NCI-H748 (cell line): ENCODE measurements at regions not wholly inside any gene's neighbourhood (a gene's known extent, or its start where the extent isn't known, plus 50 kb on each side); places are given as distances from the start of the nearest gene placed in this dataset.
"Not testable (repeated sequence)": the region's sequence is repeated elsewhere in the genome, so short reads cannot be mapped to it uniquely, and the experiment has no call there.

Source experiments
- DNase-seq: peaks from one replicate; lab custom pipeline; 2025; ENCODE audit not compliant: unreplicated experiment; lab: John Stamatoyannopoulos, UW

DNA sequence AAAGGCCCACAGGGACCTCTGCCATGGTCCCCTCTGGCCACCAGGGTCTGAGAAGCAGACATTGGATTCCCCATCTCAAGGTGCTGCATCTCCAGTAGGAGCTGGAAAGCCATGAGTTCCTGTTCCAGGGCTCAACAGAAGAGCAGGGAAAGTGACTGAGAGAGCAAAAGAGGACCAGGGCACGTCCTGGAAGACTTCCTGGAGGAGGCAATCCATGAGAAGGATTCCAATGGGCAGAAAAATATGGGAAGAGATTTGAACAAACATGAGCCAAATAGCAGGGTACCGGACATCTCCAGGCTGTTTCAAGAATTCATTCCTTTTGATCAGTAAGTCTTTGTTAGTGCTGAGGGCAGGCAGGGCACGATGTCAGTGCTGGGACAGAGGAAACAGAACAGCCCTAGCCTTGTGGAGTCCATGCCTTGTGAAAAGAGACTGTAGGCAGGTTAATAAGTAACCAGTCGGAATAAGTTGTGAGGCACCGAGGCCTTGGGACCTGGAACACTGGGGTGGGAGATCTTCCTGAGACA lies 72.8 kb upstream of the TWIST2 start:
- no peak for DNase-seq

DNA sequence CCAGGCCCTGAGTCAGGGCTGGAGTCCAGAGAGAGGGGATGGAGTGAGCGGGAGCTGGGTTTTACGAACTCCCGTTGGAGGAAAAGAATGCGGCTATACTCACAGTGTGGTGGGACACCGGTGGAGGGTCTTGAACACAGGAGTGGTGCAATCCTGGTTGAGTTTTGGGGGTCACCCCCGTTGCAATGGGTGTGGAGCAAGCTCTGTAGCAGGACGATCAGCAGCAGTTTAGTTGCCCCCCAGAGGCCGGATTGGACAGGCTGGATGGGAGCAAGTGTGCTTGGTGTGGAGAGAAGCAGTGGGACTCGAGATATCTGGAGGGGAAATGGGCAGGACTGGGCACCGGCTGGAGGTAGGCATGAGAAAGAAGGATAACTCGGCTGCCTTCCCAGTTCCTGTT lies 72.3 kb upstream of the TWIST2 start:
- no peak for DNase-seq

DNA sequence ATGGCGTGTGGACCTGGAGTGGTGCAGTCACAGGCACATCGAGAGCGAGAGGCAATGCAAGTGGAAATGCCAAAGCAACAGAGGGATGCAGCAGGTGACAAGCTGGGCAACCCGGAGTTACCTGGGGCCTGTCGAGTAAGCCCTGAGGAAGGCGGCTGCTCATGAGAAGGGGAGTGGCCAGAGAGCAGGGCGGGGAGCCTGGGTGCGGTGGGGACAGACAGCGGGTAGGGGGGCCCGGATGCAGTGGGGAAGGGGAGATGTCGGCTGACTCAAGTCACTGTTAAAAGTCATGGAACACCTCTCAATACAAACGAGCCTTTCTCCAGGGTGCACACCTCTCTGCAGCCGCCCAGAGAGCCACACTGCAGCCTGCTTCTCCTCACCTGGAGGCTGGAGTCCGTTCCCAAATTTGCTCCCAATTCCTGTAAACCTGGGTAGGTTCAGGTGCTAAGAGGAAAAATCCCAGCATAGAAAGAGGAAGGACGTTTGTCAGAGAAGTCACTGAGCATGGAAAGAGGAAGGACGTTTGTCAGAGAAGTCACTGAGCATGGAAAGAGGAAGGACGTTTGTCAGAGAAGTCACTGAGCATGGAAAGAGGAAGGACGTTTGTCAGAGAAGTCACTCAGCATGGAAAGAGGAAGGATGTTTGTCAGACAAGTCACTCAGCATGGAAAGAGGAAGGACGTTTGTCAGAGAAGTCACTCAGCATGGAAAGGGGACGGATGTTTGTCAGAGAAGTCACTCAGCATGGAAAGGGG lies 71.7 kb upstream of the TWIST2 start:
- DNase-seq: no peak

DNA sequence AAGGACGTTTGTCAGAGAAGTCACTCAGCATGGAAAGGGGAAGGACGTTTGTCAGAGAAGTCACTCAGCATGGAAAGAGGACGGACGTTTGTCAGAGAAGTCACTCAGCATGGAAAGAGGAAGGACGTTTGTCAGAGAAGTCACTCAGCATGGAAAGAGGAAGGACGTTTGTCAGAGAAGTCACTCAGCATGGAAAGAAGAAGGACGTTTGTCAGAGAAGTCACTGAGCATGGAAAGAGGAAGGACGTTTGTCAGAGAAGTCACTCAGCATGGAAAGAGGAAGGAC lies 71.2 kb upstream of the TWIST2 start:
- DNase-seq: not testable (repeated sequence)

DNA sequence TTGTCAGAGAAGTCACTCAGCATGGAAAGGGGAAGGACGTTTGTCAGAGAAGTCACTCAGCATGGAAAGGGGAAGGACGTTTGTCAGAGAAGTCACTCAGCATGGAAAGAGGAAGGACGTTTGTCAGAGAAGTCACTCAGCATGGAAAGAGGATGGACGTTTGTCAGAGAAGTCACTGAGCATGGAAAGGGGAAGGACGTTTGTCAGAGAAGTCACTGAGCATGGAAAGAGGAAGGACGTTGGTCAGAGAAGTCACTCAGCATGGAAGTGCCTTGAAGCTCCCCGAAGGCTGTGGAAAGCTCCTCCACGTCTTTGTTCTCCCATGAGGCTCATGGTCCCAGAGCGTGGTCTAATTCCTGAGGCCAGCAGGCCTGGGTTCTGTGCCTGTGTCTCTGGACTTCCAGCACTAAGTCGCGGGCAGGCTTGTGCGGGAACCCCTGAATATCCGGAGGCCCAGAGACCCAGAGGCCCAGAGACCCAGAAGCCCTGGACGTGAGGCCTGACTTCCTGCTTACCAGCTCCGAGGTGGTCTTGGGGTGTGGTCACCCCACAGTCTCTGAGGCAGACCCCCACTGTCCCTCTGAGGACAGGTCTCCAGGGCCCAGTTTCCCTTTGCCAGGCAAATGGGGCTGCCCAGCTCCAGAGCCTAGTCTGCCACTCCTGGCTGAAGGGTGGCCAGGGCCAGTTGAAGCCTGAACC lies 70.4 kb upstream of the TWIST2 start:
- DNase-seq: no peak

DNA sequence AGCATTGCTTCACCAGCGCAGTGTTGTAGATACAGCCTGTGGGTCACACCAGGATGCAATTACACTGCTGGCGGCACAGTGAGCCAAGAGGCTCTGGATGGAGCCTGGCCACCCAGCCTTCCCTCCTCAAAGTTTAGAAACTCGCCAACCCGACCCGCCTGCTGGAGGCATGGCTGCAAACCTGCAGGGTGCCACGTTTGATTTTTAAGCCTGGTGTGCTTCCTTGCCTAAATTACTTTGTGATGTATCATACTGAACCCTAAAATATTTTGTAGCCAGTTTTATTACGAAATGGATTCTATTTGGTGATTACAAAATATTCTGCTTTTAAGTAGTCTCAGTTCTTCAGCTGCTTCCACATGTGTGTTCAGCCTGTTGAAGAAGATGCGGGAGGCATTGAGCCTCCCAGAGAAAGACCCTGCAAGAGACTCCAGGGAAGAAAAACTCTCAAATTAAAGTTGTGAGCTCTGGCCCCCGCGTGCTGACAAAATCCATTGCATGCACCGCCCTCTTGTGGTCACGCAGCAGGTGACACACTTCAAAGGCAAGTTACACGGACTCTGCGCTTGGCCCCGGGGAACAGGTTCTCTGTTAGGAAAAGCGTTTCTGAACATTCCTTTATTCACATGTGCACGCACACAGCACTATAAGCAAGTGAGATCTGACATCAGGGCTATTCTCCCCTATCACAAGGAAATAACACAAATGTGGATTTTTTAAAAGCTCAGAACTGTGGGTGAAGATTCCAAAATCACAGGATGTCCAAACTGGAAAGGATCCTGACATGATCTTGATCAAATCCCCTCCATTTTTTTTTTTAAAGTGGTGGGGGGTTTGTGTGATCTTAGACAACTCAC lies 63.0 kb upstream of the TWIST2 start:
- DNase-seq: peak; percentile 53

DNA sequence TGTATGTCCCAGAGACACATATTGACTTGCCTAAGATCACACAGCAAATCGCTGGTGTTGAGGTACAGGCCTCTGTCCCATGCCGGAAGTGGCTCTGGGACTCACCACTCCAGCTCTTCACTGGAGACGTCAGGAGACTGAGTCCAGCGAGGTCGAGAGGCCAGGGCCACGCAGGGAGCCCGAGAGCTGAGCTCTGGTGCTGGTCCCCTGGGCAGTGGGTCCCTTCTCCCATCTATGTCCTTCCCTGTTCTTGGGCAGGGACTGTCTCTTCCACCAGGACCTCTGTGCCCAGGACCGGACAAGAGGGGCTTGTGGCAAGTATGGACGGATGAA lies 62.4 kb upstream of the TWIST2 start:
- no peak for DNase-seq

DNA sequence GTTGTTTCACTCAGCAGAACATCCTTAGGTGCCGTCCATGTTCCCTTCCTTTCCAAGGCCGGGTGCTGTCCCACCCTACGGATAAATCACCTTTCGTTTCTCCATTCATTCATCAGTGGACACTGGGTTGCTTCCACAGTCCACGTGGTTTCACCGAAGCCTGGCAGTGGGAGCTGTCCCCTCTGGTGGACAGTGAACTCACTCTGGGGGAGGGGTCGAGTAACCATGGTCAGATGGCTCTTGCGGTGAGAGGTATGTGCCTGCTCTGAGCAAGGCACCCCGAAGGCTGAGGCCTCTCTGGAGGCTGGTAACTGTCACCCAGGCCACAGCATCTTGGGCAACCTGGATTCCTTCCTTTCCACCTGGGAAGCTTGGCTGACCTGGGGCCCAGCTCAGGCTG lies 61.5 kb upstream of the TWIST2 start:
- DNase-seq: no peak

DNA sequence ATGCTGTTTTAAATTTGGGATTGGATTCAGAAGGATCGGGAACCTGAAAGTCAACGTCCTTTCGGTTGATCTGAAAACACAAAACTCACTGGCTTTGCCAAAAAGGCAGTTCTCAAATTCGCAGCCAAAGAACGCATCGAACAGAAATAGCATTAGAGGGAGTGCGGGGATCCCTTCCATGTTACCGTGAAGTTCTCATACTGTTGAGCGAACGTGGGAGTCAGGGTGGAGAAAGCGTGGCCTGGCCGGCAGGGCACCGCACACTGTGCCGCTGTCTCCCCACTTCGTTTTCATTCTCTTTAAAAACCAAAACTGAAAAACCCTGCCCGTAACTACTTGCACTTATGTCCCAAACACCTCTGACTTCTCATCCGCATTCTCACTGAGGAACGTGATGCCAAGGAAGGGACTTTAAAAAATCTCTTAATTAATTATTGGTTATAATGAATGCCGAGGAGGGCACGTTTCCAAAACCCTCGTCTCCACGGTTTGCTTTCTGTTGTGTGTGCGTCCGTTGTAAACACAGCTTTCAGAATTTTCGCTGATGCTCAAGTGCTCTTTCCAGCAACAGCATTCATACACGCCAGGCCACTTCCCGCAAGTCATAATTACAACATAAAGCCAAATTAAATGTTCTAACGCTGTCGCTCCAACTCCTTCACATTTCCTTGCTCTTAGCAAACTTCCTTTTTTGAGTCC lies 60.9 kb upstream of the TWIST2 start:
- peak; percentile 6 for DNase-seq

DNA sequence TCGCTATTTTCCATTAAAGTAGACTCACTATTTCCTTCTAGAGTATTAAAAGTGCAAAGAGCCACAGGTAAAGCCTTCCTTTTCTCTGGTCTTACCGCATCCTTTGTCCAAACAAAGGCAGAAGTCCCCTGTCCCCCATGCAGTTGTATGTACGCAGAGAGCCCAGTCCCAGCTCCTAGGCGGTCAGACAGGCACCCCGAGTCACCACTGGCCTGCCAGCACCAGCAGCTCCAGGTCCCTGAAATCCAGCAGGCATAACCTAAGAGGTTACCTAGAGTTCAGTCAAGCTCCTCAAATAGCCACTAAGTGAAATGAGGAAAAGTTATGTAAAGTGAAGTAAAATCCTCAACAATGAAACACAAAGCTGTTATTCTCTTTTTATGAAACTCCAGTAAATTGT lies 60.4 kb upstream of the TWIST2 start:
- peak; percentile 6 for DNase-seq

DNA sequence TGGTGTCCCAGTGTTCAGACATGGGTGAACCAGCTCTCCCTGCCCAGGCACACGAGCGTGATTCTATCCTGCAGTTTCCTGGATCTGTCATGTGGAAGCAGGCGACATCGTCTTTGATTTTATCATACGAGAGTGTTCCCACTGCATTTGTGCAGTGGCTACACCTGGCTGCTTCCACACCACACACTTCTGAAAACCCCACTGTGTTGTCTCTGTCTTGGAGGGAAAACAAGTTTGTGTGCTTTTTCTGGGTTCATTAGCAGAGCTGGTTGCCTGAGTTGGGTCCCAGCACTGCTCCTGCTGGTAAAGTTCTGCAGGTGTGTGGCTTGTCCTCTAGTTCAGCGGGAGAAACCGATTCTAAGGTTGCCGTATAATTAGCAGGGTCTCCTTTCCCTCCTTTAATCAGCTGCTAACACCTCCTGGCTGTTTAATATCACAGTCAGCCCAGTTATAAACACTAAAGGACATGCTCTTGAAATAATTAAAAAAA lies 58.5 kb upstream of the TWIST2 start:
- no peak for DNase-seq

DNA sequence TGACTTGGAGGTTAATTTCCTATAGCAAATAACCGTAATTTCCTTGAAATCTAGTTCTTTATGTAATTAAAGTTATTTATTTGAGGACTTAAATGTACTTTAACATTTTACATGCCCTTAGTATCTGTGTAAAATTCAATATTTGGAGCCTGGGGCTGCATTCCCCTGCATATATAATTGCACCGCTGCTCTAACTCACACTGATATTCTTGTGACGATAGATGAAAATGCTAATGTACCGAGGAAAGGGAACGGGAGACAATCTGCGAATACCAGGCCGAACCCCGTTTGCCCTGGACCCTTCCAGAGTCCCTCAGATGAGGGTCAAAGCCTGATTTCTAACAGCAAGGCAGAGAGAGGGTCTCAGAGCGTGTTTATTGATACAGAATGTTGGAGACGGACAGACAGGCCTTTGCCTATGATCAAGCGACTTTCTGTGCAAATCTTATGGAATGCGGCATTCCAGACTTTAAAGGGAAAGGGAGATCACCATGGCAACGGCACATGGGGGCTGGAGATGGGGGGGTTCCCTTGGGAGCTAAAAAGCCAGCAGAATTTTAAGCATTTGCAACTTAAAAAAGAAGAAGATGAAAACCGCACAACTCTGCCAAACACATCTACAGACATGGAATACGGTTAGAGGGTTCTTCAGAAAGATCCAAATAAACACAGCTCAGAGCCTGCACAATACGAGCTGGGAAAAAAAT lies 57.6 kb upstream of the TWIST2 start:
- DNase-seq: no peak

DNA sequence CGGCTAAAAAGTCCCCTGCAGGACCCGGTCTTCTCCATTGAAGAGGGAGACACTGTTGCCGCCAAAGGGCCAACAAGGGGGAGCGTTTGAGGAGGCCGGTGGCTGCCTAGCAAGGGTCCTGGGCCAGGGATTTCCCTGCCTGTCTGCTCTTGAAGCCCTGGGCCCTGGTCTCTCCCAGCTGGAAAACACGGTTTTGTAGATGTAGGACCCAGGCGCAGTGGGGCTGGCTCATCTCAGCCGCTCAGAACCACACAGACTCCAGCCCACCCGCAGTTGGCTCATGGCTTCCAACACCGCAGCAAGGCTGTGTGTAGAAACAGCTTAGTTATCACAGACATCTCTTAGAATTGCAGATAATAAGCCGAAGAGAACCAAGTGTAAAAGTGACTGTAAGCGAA lies 57.1 kb upstream of the TWIST2 start:
- DNase-seq: no peak

DNA sequence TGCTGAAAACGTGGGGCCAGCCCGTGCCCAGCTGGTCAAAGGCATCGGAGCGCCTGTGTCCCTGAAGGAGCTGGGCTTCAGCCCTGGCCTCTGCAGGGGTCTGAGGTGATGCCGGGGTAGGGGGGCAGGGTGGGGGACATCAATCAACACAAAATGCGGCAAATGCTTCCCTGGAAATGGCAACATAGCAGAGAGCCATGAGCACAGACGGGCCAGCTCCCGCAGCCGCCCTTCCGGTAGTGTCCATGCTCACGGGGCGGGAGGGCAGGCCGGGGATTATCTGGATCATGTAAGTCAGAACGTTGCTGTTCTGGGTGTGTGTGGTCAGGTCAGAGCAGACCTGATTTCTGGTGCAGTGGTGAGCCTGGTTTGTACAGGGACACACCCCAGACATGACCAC lies 56.5 kb upstream of the TWIST2 start:
- DNase-seq: no peak

DNA sequence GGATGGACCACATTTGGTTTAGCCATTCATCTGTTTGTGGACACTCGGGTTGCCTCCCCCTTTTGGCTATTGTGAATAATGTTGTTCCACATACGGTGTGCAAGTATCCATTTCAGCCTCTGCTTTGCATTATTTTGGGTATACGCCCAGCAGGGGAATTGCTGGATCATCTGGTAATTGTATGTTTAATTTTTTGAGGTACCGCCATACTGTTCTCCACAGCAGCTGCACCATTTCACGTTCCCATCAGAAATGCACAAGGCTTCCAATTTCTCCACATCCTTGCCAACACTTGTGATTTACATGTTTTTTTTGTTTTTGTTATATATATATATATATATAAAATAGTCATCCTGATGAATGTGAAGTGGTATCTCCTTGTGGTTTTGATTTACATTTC lies 54.6 kb upstream of the TWIST2 start:
- DNase-seq: no peak

DNA sequence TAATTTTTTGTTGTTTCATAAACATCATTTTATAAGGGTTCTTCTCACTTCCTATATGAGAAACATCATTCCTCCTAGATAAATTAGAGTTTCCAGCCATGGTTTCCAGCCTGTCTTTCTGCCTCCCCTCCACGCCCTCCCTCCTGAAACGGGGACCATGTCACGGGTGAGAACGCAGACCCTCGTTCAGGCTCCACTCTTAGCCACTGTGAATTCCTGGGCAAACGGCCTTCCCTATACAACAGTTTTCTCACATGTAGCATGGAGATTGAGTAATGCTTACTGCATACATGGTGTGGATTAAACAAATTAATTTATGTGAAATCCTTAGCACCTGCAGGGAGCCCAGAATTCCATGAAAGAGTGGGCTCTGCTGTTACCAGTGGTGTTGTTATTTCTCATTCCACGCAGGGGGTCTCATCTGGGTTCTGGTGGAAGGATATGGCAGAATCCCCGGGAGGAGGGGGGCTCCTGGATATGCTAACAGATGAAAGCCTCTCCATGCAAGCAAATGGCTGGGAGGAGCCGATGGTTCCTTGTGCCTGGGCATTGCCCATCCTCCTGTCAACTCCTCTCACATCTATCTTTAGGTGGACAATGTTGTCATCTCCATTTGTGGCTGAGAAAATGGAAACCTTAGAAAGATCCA lies 54.0 kb upstream of the TWIST2 start:
- DNase-seq: no peak

DNA sequence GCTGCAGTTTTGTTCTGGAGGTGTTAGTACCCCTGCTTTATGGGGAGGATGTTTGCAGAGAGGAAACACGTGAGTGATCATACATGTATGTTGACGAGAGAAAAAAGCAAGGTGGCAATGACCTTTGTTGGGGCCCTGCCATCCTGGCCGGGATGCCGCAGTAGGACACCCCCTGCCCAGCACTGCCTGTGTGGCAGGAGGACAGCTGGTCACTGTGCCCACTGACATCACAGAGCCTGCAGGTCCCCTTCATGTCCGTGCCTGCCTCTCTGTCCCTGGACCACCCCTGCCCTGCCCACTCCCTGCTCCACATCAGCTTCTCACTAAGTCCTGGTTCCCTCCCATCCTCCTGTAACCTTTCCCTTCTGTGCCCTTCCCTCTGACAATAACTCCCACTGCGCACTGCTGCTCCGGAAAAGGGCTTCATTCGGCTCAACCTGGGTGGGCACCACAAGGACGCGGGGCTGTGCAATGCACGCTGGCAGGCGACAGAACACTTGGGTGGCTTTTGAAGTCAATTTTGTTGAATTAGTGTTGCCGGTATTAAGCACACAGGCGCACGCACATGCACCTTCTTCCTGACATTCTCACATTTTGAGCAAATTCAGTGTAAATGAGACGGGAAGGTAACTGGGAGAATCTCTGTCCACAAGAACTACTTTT lies 51.5 kb upstream of the TWIST2 start:
- DNase-seq: no peak

DNA sequence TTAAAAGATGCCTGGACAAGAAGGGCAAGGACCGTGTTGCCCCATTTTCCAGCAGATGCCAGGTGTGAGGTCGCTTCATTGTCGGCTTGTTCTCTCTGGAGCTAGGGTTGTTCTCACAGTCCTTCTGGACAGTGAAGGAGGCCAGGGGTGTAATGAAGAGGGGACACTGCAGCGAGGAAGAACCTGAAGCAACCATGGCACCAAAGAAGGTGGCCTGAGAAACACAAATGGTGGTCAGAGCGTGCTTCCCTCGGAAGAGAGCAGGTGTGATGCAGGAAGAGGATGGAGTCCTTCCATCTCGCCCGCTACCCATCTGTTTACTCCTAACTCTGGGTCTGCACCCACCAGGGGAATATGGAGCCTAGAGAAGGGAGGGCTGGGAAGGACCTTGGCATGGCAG lies 50.3 kb upstream of the TWIST2 start:
- DNase-seq: no peak
